D721Med (cell line): ENCODE measurements at regions not wholly inside any gene's neighbourhood (a gene's known extent, or its start where the extent isn't known, plus 50 kb on each side); places are given as distances from the start of the nearest gene placed in this dataset.

ENCODE experiments used
- DNase-seq: peaks from one replicate; pipeline ENCODE4 v3.0.0; 2011; ENCODE audit warnings: low spot score; ENCODE audit not compliant: insufficient read length
- FAIRE-seq: peaks from 2 replicates; lab custom pipeline; 2011; peaks lifted over from hg19 to GRCh38; lab: Jason Lieb, UNC
- TF ChIP-seq, protein P1 (sequence below): IDR thresholded peaks from 2 replicates; pipeline ENCODE4 v1.5.1; 2012; ENCODE audit warnings: mild to moderate bottlenecking, control low read depth; ENCODE audit not compliant: insufficient read depth; ENCODE audit errors: missing control alignments

DNA sequence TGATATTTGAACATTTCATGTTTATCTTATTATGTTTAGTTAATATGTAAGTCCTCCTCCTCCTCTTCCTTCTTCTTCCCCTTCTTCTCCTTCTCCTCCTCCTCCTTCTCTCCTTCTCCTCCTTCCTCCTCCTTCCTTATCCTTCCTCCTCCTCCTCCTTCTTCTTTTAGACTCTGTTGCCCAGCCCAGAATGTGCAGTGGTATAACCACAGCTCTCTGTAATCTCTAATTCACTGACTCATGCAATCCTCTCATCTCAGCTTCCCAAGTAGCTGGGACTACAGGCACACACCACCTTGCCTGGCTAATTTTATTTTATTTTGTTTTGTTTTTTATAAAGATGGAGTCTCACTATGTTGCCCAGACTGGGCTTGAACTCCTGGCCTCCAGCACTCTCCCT lies 83.4 kb upstream of the ODAD2 start:
- DNase-seq (no peak), FAIRE-seq (no peak)
- TF ChIP-seq, protein P1, sequence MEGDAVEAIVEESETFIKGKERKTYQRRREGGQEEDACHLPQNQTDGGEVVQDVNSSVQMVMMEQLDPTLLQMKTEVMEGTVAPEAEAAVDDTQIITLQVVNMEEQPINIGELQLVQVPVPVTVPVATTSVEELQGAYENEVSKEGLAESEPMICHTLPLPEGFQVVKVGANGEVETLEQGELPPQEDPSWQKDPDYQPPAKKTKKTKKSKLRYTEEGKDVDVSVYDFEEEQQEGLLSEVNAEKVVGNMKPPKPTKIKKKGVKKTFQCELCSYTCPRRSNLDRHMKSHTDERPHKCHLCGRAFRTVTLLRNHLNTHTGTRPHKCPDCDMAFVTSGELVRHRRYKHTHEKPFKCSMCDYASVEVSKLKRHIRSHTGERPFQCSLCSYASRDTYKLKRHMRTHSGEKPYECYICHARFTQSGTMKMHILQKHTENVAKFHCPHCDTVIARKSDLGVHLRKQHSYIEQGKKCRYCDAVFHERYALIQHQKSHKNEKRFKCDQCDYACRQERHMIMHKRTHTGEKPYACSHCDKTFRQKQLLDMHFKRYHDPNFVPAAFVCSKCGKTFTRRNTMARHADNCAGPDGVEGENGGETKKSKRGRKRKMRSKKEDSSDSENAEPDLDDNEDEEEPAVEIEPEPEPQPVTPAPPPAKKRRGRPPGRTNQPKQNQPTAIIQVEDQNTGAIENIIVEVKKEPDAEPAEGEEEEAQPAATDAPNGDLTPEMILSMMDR = no peak

DNA sequence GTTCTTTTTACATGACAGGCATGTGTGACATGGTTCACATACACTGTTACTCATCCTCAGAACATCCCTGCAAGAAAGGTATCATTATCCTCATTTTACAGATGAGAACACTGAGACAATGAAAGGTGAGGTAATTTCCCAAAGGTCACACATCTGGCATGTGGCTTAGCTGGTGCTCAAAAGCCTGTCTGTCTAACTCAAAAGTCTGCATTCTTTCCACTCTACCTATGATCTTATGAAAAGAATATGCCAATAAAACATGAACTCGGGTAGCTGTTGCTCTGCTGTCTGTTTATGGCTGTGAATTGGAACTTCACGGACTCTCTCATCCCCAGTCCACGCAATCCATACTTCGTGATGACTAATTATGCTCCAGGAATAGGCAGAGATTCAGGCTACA lies 79.0 kb upstream of the ODAD2 start:
- DNase-seq (no peak), FAIRE-seq (no peak)
- TF ChIP-seq, protein P1 = no peak

DNA sequence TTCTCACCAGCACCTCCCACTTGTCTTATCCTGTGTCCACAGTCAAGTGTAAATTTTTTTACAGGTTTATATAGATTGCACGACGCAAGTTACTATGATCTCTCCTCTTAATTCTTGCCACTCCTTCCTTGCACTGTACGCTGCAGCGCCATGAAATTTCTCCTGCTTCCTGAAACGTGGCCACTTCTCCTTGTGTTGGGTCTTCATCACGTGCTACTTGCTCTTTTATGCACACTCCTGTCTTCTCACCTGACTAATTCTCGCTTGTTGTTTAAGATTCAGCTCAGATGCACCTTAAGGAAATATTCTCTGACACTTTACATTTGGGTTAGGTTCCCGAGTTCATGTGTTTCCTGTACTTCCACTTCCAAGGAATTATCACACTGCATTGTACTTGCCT lies 76.5 kb upstream of the ODAD2 start:
- TF ChIP-seq, protein P1 = no peak
- DNase-seq (no peak), FAIRE-seq (no peak)

DNA sequence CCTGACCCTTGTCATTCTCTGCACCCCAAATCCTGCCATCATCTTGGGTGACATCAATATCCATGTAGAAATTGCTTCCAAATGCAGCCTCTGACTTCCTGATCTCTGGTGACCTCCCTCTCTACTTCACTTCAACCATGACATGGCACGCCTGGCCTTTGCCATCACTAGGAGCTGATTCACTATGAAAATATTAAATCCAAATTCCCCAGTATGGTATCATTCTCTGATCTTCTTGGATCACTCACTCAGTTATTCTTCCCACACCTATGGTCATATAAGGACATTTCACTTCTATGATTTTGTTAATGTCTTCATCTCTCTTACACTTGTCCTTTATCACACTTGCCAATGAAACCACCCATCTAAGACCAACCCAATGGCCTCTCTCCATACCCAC lies 73.7 kb upstream of the ODAD2 start:
- DNase-seq = no peak
- FAIRE-seq = no peak
- TF ChIP-seq, protein P1 = no peak

DNA sequence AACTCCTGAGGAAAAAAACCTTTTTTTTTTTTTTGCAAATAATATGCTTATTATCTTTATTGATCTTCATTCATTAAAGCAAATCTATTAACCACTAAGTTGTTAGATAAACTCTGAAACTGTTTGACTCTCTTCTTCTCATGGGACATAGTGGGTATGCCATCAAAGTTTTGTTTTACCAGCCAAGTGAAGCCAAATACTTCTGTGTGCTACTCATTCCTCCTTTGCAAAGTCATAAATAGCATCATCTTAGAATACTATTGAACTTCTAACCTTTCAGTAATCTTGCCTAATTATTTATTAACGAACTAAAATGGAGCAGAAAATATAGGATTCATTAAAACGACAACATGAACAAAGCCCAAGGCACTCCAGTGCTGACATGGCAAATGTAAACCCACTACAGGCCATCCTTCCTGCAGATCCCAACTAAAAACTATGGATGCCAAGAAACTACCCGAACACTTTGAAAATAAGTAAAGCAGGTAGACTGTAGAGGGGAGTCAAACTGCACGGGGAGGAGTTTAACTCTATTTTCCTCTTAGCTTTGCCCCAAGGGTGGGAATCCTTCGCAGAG lies 61.2 kb upstream of the ODAD2 start:
- DNase-seq (no peak), FAIRE-seq (no peak)
- TF ChIP-seq, protein P1 = no peak

DNA sequence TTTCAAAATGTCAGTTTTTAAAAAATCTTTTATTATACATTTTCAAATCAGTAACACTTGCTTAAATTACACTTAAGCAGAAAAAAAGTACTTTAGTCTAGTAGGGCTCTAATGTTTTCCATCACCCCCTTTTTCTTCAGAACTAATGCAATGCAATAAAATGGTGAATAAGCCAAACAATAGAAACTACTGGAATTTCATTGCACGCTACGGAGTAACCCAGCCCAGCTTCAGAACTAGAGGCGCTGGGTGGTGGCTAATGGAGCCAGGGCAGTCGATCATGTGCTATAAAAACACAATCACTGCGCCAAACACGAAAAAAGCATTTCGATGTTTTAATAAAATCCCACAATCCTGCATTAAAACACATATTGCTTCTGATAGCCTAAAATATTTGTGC lies 59.9 kb upstream of the ODAD2 start:
- TF ChIP-seq, protein P1 = no peak
- FAIRE-seq (no peak), DNase-seq (no peak)

DNA sequence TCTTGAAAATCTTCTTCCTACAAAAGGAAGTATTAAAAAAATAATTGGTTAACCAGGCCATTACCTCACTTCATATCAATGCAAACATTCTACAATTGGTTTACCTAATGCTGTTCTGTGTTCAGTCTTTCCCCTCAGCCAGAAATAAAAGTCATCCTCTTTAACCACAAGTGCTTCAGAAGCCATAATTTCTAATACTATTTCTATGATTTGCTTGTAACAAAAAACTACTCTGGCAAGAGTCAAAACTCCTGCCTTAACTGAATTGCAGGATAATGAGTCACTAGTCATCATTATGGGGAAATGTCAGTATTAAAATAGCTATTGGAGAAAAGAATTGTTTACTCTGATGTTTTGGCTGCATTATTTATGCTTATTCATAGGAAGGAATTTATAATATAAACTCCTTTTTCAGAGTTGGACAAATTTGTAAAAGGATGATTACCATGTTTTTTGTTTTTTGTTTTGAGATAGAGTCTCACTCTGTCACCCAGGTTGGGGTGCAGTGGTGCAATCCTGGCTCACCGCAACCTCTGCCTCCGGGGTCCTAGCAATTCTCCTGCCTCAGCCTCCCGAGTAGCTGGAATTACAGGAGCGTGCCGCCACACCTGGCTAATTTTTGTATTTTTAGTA lies 55.5 kb upstream of the ODAD2 start:
- TF ChIP-seq, protein P1 = no peak
- no peak for FAIRE-seq
- DNase-seq = no peak
